Skin epidermis (tissue), 12 donors: ENCODE measurements at regions not wholly inside any gene's neighbourhood (a gene's known extent, or its start where the extent isn't known, plus 50 kb on each side); places are given as distances from the start of the nearest gene placed in this dataset.

Experiments
- H3K27ac ChIP-seq, 21 experiments: fragments of 200-600 bp; sonication (generic) in 11 of 21; one replicate each; pipeline ENCODE4 v1.5.0; 2020; ENCODE audit warnings: mild to moderate bottlenecking in 3 of 21, inconsistent platforms in 2 of 21, moderate library complexity in 2 of 21
- H3K4me3 ChIP-seq, 7 experiments: fragments of 200-600 bp; sonication (generic) in 2 of 7; one replicate each; pipeline ENCODE4 v1.5.0; 2020; ENCODE audit warnings: inconsistent platforms in 2 of 7, mild to moderate bottlenecking in 2 of 7, moderate library complexity in 1 of 7

GRCh38 chr4:28225050-28225449 lies 1364.4 kb downstream of the STIM2 start:
- Histone ChIP-seq H3K4me3 (no peak overlapping the region), H3K27ac (no peak overlapping the region)

DNA sequence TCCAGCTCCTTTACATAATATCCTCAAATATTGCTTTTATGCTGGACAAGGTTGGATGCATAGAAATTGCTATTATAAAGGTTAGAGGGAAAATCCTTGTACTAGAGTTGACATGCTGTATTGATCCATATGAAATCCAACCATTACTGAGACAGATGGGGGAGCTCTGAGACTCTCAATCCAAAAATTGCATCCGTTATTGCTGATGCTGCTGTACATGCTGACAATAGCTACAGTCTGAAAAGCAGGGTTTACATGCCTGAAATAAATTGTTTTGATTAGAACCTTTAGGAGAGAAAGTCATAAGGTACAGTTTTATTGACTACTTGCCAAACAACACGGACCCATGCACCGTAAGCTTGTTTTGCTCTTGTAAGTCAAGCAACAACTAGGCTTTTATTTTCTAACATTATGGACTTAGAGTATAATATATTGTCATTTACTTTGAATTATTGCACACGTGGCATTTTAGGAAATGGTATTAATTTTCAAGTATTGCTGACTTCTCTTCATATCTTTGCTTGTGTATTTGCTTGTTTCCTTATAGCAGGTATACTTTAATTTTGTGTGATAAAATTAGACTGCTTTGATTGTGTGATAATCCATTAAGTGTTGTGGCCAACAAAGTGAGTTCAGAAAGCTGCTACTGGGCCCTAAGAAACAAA lies 1365.2 kb downstream of the STIM2 start:
- Histone ChIP-seq H3K27ac (no peak overlapping the region), H3K4me3 (no peak overlapping the region)

DNA sequence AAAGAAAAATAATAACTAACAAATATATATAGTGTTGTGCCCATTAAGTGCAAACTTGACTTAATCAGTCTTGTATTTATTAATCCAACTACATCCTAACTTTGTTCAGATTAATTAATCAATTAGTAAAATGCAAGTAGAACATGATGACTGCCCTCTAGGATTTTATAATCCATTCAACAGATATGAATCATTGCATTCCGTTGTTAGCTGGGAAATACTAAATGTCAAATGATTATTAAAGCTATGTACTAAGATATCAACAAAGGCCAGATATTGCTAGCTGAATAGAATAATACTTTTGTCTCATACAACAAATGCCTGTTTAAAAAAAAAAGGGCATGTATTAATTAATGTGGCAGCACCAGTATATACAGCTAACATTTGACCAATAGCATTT lies 1366.3 kb downstream of the STIM2 start:
- Histone ChIP-seq H3K27ac (no peak overlapping the region), H3K4me3 (no peak overlapping the region)

- no peak overlapping the region for H3K27ac ChIP-seq
- H3K4me3 ChIP-seq: no peak overlapping the region
Measured at GRCh38 chr4:28227764-28228163, 1367.1 kb downstream of the STIM2 start.

DNA sequence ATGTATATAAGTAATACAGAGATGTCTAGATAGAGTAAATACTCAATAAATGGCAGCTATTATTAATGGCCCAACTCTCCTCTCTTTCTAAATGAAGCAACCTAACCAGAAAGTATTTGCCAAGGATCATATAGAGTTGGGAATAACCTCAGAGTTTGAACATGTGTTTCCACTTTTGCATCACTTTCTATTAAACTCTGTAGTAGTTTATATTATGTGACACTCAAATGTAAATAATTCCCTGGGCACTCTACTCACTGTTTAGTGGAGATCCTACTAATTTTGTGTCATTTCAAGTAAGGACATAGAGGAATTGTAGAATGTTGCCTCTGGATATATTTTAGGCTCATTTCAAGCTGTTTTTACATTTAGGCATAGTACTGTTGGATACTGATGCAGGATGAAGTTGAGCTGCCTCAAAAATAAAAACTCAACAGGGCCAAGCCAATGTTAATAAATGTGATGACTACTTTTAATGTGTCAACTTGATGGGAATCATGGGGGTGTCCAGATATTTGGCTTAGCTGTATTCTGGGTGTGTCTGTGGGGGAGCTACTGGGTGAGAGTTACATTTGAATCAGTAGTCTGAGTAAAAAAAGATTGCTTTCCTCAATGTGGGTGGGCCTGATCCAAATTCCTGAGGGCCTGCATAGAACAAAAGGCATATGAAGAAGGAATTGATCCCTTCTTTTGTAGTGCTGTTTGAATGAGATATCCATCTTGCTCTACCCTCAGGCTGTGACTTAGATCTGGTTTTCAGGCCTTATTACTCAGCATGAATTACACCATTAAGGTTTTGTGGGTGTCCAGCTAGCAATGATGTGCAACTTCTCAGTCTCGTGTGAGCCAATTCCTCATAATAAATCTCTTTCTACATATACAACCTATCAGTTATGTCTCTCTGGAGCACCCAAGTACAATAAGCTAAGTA lies 1368.2 kb downstream of the STIM2 start:
- no peak overlapping the region for H3K27ac ChIP-seq
- H3K4me3 ChIP-seq: no peak overlapping the region

GRCh38 chr4:28232376-28232775 lies 1371.7 kb downstream of the STIM2 start:
- Histone ChIP-seq H3K4me3 (no peak overlapping the region), H3K27ac (no peak overlapping the region)

DNA sequence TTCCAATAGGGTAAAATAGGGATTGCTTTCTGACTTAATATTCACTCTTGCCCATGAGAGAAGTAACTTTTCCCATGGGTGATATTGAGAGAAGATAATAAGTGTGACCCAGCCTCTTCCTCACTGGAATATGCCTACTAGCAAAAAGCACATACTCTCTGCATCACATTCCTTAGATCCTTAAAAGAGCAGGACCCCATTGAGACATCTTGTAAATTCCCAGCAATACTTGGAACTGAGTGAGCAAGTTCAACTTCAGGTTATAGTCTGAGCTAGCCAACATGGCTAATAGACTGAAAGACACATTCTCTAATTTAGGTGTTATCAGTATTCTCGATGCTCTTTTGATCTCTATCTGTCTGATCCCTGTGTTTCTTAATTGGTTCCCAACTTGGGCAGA lies 1372.3 kb downstream of the STIM2 start:
- no peak overlapping the region for H3K27ac ChIP-seq
- H3K4me3 ChIP-seq: no peak overlapping the region

DNA sequence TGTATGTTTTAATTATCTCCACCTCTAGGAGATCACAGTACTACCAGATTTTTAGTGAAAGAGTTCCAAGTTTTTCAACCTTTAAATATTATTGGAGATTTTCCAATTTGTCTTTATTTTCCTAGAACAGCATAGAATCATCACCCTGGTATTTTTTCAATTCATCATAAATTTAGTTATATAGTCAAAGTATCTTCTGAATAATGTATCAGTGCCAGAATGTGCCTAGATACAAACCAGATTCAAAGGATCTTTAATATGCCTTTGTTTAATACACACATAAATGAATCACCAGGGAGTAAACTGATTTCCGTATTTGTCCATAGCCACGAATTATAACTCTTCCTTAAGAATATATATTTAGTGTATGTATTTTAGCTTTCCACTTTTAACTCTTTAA lies 1373.1 kb downstream of the STIM2 start:
- no peak overlapping the region for H3K27ac ChIP-seq
- H3K4me3 ChIP-seq: no peak overlapping the region

DNA sequence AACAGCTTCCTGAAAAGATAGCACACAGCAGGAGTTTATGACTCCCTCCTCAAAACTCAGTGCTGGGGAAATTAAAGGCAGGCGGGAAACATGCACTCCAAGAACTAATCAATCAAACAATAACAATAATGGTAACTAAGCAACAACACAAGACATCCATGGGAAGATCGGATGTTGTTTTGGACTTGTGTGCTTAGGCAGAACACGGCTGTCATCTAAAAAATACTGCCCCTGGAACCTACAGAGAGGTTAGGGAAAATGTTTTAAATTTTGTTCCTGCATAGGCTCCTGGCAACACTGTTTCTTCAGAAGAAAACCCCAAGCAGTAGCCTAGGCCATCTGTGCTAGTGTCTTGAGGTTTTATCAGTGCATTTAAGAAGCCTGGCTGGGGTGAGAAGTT lies 1378.2 kb downstream of the STIM2 start:
- no peak overlapping the region for H3K27ac ChIP-seq
- no peak overlapping the region for H3K4me3 ChIP-seq

DNA sequence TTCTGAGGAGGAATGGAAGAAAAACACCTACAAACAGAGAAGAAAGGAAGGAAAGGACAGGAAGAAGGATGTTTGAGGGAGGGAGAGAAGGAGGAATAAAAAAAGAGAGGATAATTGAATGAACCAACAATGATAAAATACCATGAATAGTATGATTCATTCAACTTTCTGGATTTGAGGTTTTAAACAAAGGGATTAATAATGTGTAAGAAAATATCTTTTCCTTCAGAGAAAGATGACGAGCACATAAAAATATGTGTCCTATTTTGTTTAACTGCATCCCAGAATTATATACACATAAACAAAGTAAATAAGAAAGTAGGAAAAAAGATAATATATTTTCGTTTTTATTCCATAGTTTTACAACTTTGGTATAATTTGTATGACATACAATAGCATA lies 1380.4 kb downstream of the STIM2 start:
- no peak overlapping the region for H3K27ac ChIP-seq

DNA sequence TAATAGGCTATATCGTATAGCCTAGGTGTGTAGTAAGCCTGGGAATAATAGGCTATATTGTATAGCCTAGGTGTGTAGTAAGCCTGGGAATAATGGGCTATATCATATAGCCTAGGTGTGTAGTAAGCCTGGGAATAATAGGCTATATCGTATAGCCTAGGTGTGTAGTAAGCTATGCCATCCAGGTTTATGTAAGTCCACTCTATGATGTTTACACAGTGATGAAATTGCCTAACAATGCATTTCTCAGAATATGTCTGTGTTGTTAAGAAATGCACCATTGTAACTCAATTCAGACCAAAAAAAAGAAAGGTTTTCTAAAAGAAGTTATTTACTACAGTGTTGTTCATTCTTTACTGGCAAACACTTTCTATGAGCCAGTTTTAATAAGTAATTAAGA lies 1387.2 kb downstream of the STIM2 start:
- Histone ChIP-seq H3K27ac (no peak overlapping the region), H3K4me3 (no peak overlapping the region)

More for the DNA sequence above, 1380.4 kb downstream of the STIM2 start:
- H3K4me3 ChIP-seq: no peak overlapping the region

DNA sequence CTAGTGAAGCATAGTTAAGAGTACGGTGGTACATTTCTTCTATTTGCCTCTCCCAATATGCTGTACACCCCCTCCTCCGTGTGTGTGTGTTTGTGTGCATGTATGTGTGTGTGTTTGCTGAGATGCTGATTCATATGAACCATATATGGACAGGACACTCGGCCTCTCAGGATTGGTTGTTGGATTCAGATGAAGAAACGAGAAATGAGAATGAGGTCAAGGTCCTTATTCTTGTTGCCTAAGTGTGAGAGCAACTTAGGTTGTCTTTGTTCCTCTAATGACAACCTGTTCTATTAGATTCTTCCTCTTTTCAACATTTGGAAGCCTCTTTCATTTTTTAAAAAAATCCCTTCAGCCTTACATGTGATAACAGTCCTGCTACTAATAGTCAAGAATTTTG lies 1387.6 kb downstream of the STIM2 start:
- Histone ChIP-seq H3K27ac (no peak overlapping the region), H3K4me3 (no peak overlapping the region)

GRCh38 chr4:28250646-28251045 lies 1390.0 kb downstream of the STIM2 start:
- Histone ChIP-seq H3K4me3 (no peak overlapping the region), H3K27ac (no peak overlapping the region)

GRCh38 chr4:28251831-28252230 lies 1391.2 kb downstream of the STIM2 start:
- no peak overlapping the region for H3K27ac ChIP-seq
- H3K4me3 ChIP-seq: no peak overlapping the region

- H3K27ac ChIP-seq: no peak overlapping the region
- H3K4me3 ChIP-seq: no peak overlapping the region
Measured at GRCh38 chr4:28254003-28254402, 1393.4 kb downstream of the STIM2 start.

GRCh38 chr4:28256295-28256694 lies 1395.7 kb downstream of the STIM2 start:
- no peak overlapping the region for H3K27ac ChIP-seq
- no peak overlapping the region for H3K4me3 ChIP-seq

GRCh38 chr4:28259951-28260350 lies 1399.3 kb downstream of the STIM2 start:
- H3K4me3 ChIP-seq: no peak overlapping the region

DNA sequence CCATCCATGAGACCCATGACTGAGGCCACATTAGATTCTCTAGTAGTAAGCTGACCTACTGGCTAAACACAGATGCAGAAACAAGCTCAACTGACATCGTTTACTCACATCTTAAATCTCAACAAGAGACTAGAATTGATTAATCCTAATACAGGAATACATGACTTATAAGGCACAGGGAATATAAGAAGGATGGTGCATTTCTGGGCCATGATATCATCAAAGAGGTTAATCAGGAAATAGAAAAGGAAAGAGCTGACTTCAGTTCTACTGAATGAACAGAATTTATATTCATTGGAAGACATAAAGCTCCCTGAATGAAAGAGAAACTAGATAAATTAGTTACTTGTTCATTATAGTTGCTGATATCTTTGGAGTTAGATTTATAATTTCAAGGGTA lies 1406.5 kb downstream of the STIM2 start:
- no peak overlapping the region for H3K27ac ChIP-seq
- no peak overlapping the region for H3K4me3 ChIP-seq

More at GRCh38 chr4:28259951-28260350, 1399.3 kb downstream of the STIM2 start:
- no peak overlapping the region for H3K27ac ChIP-seq

DNA sequence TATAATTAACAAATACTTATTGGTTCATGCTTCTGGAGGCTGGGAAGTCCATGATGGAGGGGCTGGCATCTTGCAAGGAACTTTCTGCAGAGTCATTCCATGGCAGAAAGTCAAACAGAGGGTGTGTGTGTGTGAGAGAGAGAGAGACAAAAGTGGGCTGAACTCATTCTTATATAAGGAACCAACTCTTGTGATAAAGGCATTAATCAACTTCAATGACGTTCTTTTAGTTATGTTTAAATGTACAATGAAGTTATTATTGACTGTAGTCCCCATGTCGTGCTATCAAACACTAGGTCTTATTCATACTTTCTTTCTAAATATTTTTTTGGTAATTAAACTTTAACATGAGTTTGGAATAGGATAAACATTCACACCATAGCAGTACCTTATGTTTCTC lies 1408.8 kb downstream of the STIM2 start:
- no peak overlapping the region for H3K4me3 ChIP-seq
- no peak overlapping the region for H3K27ac ChIP-seq

DNA sequence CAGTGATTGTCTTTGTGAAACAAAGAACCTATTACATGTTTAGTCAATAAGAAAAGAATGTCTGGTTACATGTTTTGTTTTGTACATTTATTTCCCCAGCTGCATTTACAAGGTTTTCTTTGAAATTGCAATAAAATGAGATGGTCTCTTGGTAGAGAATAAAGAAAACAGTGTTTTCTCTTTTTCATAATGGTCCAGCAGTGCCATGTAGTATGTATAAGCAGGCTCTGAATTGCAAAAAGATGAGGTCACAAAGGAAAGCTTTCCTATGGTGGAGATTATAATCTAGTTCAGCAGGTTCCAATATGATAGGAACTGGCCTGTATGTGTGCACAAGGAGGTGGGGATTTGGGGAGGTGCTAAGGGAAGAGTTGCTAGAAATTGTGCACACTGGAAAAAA lies 1417.3 kb downstream of the STIM2 start:
- Histone ChIP-seq H3K4me3 (no peak overlapping the region), H3K27ac (no peak overlapping the region)

GRCh38 chr4:28278676-28279075 lies 1418.0 kb downstream of the STIM2 start:
- no peak overlapping the region for H3K27ac ChIP-seq
- no peak overlapping the region for H3K4me3 ChIP-seq
